DOHH2 (cell line): ENCODE measurements at regions not wholly inside any gene's neighbourhood (a gene's known extent, or its start where the extent isn't known, plus 50 kb on each side); places are given as distances from the start of the nearest gene placed in this dataset.

Experiments used
- H3F3A ChIP-seq: fragments of 200-600 bp; sonication (generic), shearing (Covaris generic); 2 replicates; pipeline ENCODE4 v1.6.0; 2016; ENCODE audit warnings: antibody characterized with exemption, mild to moderate bottlenecking; ENCODE audit not compliant: control insufficient read depth, insufficient read depth
- H3K27ac ChIP-seq: fragments of 200-600 bp; sonication (generic); 2 replicates; pipeline ENCODE4 v1.5.1; 2014; ENCODE audit warnings: low read depth, mild to moderate bottlenecking, low read length, moderate library complexity
- H3K27me3 ChIP-seq: fragments of 200-600 bp; sonication (generic); 2 replicates; pipeline ENCODE4 v1.6.1; 2014; ENCODE audit warnings: mild to moderate bottlenecking, low read length, mixed read lengths; ENCODE audit not compliant: control insufficient read depth
- H3K36me3 ChIP-seq: fragments of 200-600 bp; sonication (generic); 2 replicates; pipeline ENCODE4 v1.6.1; 2014; ENCODE audit warnings: mild to moderate bottlenecking, low read length, moderate library complexity, mixed read lengths; ENCODE audit not compliant: control insufficient read depth
- H3K4me1 ChIP-seq: fragments of 200-600 bp; sonication (generic); 2 replicates; pipeline ENCODE4 v1.6.1; 2014; ENCODE audit warnings: mild to moderate bottlenecking, low read length, mixed read lengths; ENCODE audit not compliant: control insufficient read depth
- H3K4me2 ChIP-seq: fragments of 200-600 bp; sonication (generic); 2 replicates; pipeline ENCODE4 v1.6.0; 2014; ENCODE audit warnings: mild to moderate bottlenecking, low read length, moderate library complexity
- H3K4me3 ChIP-seq: fragments of 200-600 bp; sonication (generic); 2 replicates; pipeline ENCODE4 v1.5.1; 2014; ENCODE audit warnings: mild to moderate bottlenecking, low read length, mixed read lengths
- H3K79me2 ChIP-seq: fragments of 200-600 bp; sonication (generic); 2 replicates; pipeline ENCODE4 v1.6.1; 2014; ENCODE audit warnings: mild to moderate bottlenecking, low read length, mixed read lengths; ENCODE audit not compliant: control insufficient read depth
- H3K9me2 ChIP-seq: fragments of 200-600 bp; sonication (generic); replicated peaks from 2 replicates; pipeline ENCODE4 v1.6.1; 2014; ENCODE audit warnings: mild to moderate bottlenecking, low read length, mixed read lengths; ENCODE audit not compliant: control insufficient read depth
- H3K9me3 ChIP-seq: fragments of 200-600 bp; sonication (generic); 2 replicates; pipeline ENCODE4 v1.6.1; 2014; ENCODE audit warnings: antibody characterized with exemption, low read length, mixed read lengths; ENCODE audit not compliant: control insufficient read depth, insufficient read depth
- H4K20me1 ChIP-seq: fragments of 200-600 bp; sonication (generic); 2 replicates; pipeline ENCODE4 v1.6.0; 2014; ENCODE audit warnings: low read depth, mild to moderate bottlenecking, antibody characterized with exemption, low read length, moderate library complexity; ENCODE audit not compliant: control insufficient read depth, insufficient read depth
- CTCF ChIP-seq: fragments of 200-600 bp; sonication (generic); IDR thresholded peaks from one replicate; pipeline ENCODE4 v1.5.1; 2014; ENCODE audit warnings: antibody characterized with exemption, mild to moderate bottlenecking, low read depth, low read length; ENCODE audit not compliant: poor library complexity, severe bottlenecking
- EZH2phosphoT487 ChIP-seq: fragments of 200-600 bp; sonication (generic); IDR thresholded peaks from 2 replicates; pipeline ENCODE4 v1.6.1; 2017; ENCODE audit warnings: borderline replicate concordance, mild to moderate bottlenecking, antibody characterized with exemption, low read length, moderate library complexity, mixed read lengths

DNA sequence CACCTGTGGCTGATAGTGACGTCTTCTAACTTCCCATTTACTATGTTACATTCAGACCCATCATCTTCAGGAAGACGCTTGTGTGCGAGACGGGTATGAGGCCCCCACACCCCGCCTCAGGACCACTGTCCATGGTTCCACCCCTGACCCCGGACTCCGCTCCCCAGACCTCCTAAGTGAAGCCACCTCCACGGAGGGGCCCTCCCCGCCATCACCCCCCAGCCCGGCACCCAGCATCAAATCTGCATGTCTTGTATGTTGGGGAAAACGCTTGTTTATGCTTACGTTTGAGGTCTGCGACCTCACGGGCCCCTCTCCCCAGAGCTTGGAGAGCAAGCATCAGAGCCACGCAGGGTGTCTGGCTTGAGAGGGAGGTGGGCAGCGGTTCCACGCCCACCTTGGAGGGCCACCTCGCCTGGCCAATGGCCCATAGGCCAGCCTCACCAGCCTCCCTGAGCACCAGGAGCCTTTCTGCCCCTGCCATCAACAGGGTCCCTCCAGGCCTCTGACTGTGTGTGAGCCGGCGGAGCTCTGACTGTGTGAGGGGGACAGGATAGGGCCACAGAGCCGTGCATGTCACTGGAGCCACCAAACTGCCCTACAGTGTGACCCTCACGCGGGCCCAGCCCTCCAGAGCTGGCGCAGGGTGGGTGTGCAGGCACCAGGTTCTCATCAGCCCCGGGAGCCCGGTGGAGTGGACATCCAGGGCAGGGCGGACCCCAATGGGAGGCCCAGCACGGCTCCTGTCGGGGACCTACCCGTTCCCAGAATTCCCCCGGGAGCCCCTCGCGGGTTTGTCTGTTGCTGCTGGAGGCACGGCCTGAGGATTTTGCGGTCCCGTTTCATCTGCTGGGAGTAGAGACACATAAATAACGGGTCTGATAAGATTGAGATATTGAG is 88.4 kb upstream of the NKX1-1 start:
- Histone ChIP-seq H3F3A (no peaks in the 10 kb centered on the region), H3K9me3 (peaks cover 3% of the 10 kb centered on the region; the same call in 1 of the 2 replicates), H4K20me1 (no peaks in the 10 kb centered on the region), H3K27me3 (no peaks in the 10 kb centered on the region), H3K4me2 (no peak overlapping the region), H3K36me3 (no peaks in the 10 kb centered on the region), H3K27ac (no peak overlapping the region), H3K79me2 (no peaks in the 10 kb centered on the region), H3K4me1 (no peaks in the 10 kb centered on the region), H3K4me3 (no peak overlapping the region), H3K9me2 (no peaks in the 10 kb centered on the region)
- TF ChIP-seq CTCF (no peak), EZH2phosphoT487 (no peak)

DNA sequence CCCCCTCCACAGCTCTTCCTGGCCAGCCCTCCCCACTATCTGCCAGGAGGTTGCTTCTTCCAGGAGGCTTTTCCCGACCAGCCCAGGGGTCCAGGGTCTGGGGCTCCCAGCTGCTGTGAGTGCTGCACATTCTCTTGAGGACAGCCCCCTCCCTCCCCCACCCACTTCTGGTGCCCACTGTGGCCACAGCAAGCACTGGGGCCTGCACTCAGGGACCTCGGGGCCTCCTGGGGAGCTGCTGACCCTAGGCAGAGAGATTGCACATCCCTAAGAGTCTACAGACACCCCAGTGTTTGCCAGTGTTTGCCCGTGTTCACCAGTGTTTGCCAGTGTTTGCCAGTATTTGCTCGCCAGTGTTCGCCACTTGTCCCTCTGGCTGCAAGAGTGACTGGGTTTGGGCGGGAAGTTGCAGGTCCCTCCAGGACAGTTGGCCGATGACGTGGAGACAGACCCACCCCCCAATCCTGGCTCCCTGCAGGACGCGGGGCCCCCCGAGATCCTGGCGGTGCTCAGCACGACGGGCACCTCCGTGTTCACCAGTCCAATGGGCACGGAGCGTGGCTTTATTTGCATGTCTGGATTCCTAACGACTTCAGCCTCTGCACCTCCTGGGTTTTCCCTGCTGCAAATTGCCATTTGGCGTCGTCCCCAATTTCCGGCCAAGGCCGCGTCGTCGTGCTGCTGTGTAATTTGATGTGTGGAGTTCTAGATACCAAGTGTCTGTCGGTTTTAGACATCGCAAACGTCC is 87.5 kb upstream of the NKX1-1 start:
- no peak overlapping the region for H3K4me2 ChIP-seq
- no peaks in the 10 kb centered on the region for H3K79me2 ChIP-seq
- TF ChIP-seq EZH2phosphoT487: no peak
- TF ChIP-seq CTCF: no peak
- H3K36me3 ChIP-seq: no peaks in the 10 kb centered on the region
- H3K27me3 ChIP-seq: no peaks in the 10 kb centered on the region
- H3K9me3 ChIP-seq: peaks cover 3% of the 10 kb centered on the region
- no peak overlapping the region for H3K27ac ChIP-seq
- H3K4me1 ChIP-seq: no peaks in the 10 kb centered on the region
- H4K20me1 ChIP-seq: no peaks in the 10 kb centered on the region
- no peaks in the 10 kb centered on the region for H3F3A ChIP-seq
- no peak overlapping the region for H3K4me3 ChIP-seq
- no peaks in the 10 kb centered on the region for H3K9me2 ChIP-seq

GRCh38 chr4:1492651-1493539 is 86.7 kb upstream of the NKX1-1 start:
- Histone ChIP-seq H3F3A (no peaks in the 10 kb centered on the region), H3K4me3 (no peak overlapping the region), H3K4me1 (no peaks in the 10 kb centered on the region), H3K9me2 (no peaks in the 10 kb centered on the region), H3K27ac (no peak overlapping the region), H3K27me3 (no peaks in the 10 kb centered on the region), H3K79me2 (no peaks in the 10 kb centered on the region), H3K9me3 (peaks cover 9% of the 10 kb centered on the region), H3K36me3 (no peaks in the 10 kb centered on the region), H3K4me2 (no peak overlapping the region), H4K20me1 (no peaks in the 10 kb centered on the region)
- TF ChIP-seq CTCF (no peak), EZH2phosphoT487 (no peak)
